GM19351 (cell line): ENCODE measurements at regions not wholly inside any gene's neighbourhood (a gene's known extent, or its start where the extent isn't known, plus 50 kb on each side); places are given as distances from the start of the nearest gene placed in this dataset.

Experiments
- ATAC-seq: cut with Tn5 transposase; IDR thresholded peaks from one replicate; pipeline ENCODE4 v1.9.1; 2021; ENCODE audit warnings: mild to moderate bottlenecking, moderate library complexity; ENCODE audit not compliant: unreplicated experiment

GRCh38 chr3:187618722-187619121 is 51.5 kb downstream of the SST start:
- no peak for ATAC-seq

- no peak for ATAC-seq
Measured at GRCh38 chr3:187617213-187617612, 53.0 kb downstream of the SST start.

GRCh38 chr3:187616307-187616972 is 53.8 kb downstream of the SST start:
- peak; percentile 83 for ATAC-seq

- ATAC-seq = no peak
Measured at GRCh38 chr3:187615630-187616029, 54.6 kb downstream of the SST start.

GRCh38 chr3:187612656-187613055 is 57.5 kb downstream of the SST start:
- no peak for ATAC-seq

GRCh38 chr3:187610981-187611511 is 59.1 kb downstream of the SST start:
- ATAC-seq = no peak

GRCh38 chr3:187594272-187594671 is 75.9 kb downstream of the SST start:
- no peak for ATAC-seq

- ATAC-seq = no peak
Measured at GRCh38 chr3:187593451-187593850, 76.7 kb downstream of the SST start.

- no peak for ATAC-seq
Measured at GRCh38 chr3:187590861-187591576, 79.2 kb downstream of the SST start.

- ATAC-seq = no peak
Measured at GRCh38 chr3:187587076-187587475, 83.1 kb downstream of the SST start.

GRCh38 chr3:187586226-187586625 is 84.0 kb downstream of the SST start:
- ATAC-seq = no peak

- no peak for ATAC-seq
Measured at GRCh38 chr3:187572441-187572840, 97.8 kb downstream of the SST start.

GRCh38 chr3:187571701-187572100 is 98.5 kb downstream of the SST start:
- no peak for ATAC-seq

- no peak for ATAC-seq
Measured at GRCh38 chr3:187570776-187571175, 99.4 kb downstream of the SST start.

GRCh38 chr3:187568171-187568570 is 102.0 kb downstream of the SST start:
- ATAC-seq = no peak

- no peak for ATAC-seq
Measured at GRCh38 chr3:187567661-187568121, 102.5 kb downstream of the SST start.

- no peak for ATAC-seq
Measured at GRCh38 chr3:187567021-187567420, 103.2 kb downstream of the SST start.

GRCh38 chr3:187565701-187566100 is 104.5 kb downstream of the SST start:
- no peak for ATAC-seq

- no peak for ATAC-seq
Measured at GRCh38 chr3:187558990-187559389, 111.2 kb downstream of the SST start.

GRCh38 chr3:187551416-187551815 is 118.8 kb downstream of the SST start:
- no peak for ATAC-seq

GRCh38 chr3:187550446-187550845 is 119.7 kb downstream of the SST start:
- no peak for ATAC-seq

GRCh38 chr3:187545366-187545765 is 124.8 kb downstream of the SST start:
- ATAC-seq = no peak
